Adrenal gland (tissue), 5 donors: ENCODE measurements at regions not wholly inside any gene's neighbourhood (a gene's known extent, or its start where the extent isn't known, plus 50 kb on each side); places are given as distances from the start of the nearest gene placed in this dataset.

Experiments
- POLR2A ChIP-seq, 2 donors: fragments of 450-650 bp; IDR thresholded peaks; one replicate each; pipeline ENCODE4 v1.6.1; 2017; ENCODE audit warnings: antibody characterized with exemption in 2 of 2, mild to moderate bottlenecking in 2 of 2, moderate library complexity in 1 of 2
- TF ChIP-seq, protein P1 (sequence below), 6 experiments: fragments of 450-650 bp in 4 of 6; fragments of 200-600 bp in 2 of 6; sonication (generic) in 1 of 6; IDR thresholded peaks; 1 replicate in 5 of 6; 2 replicates in 1 of 6; pipeline versions ENCODE4 v1.5.1 to v1.8.0; 2016 to 2021; ENCODE audit warnings: antibody characterized with exemption in 6 of 6, mild to moderate bottlenecking in 2 of 6, moderate library complexity in 1 of 6
- donor health status: DM: no; HTN: no; CAD: no.

DNA sequence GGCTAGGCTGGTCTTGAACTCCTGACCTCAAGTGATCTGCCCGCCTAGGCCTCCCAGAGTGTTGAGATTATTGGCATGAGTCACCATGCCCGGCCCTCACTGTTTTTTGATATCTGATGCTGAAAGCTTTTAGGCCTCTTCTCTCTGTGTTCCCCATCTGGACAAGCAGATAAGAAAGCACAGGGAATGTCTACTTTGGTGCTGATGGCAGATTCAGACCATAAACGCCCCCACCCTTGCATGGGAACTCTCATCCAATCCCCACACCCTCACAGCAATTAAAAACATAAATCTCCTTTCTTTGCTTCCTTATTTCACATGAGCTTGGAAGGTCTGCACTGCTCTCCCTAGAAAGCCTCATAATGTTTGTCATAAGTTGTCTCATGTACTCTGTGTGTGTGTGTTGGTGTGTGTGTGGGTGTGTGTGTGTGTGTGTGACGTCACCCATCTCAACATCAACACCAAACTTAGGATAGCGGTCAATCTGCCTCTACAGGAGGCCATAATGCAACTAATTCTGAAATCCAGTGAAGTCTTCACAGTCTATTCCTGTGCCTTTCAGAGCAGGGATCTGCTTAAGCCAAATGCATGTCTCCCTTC, 335.6 kb upstream of the USP9Y start:
- TF ChIP-seq, protein P1, sequence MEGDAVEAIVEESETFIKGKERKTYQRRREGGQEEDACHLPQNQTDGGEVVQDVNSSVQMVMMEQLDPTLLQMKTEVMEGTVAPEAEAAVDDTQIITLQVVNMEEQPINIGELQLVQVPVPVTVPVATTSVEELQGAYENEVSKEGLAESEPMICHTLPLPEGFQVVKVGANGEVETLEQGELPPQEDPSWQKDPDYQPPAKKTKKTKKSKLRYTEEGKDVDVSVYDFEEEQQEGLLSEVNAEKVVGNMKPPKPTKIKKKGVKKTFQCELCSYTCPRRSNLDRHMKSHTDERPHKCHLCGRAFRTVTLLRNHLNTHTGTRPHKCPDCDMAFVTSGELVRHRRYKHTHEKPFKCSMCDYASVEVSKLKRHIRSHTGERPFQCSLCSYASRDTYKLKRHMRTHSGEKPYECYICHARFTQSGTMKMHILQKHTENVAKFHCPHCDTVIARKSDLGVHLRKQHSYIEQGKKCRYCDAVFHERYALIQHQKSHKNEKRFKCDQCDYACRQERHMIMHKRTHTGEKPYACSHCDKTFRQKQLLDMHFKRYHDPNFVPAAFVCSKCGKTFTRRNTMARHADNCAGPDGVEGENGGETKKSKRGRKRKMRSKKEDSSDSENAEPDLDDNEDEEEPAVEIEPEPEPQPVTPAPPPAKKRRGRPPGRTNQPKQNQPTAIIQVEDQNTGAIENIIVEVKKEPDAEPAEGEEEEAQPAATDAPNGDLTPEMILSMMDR (IDR thresholded peaks at IDR 0.05), result no peak
- TF ChIP-seq POLR2A (IDR thresholded peaks at IDR 0.05), result no peak
